NCI-H774 (cell line): ENCODE measurements at regions not wholly inside any gene's neighbourhood (a gene's known extent, or its start where the extent isn't known, plus 50 kb on each side); places are given as distances from the start of the nearest gene placed in this dataset.
"Not testable (repeated sequence)": the region's sequence is repeated elsewhere in the genome, so short reads cannot be mapped to it uniquely, and the experiment has no call there.

ENCODE experiments used
- DNase-seq: peaks from one replicate; lab custom pipeline; 2025; lab: John Stamatoyannopoulos, UW

DNA sequence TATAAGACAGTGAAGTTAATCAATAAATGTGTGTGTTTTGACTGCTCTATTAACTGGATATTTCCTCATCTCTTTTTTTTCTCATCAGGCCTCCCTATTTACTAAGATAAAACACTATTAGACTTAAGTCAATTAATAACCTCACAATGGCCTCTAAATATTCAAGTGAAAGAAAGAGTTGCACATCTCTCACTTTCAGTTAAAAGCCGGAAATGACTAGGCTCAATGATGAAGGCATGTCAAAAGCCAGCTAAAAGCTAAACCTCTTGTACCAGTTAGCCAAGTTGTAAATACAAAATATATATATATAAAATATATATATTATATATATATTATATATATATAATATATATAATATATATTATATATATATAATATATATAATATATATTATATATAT lies 127.0 kb upstream of the MEOX2 start:
- no peak for DNase-seq

DNA sequence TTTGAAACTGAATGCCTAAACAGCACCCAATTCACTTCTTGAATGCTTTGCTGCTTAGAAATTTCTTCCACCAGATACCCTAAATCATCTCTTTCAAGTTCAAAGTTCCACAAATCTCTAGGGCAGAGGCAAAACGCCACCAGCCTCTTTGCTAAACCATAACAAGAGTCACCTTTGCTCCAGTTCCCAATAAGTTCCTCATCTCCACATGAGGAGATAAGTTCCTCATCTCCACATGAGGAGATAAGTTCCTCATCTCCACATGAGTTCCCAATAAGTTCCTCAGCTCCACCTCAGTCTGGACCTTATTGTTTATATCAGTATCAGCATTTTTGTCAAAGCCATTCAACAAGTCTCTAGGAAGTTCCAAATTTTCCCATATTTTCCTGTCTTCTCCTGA lies 123.9 kb upstream of the MEOX2 start:
- not testable (repeated sequence) for DNase-seq

DNA sequence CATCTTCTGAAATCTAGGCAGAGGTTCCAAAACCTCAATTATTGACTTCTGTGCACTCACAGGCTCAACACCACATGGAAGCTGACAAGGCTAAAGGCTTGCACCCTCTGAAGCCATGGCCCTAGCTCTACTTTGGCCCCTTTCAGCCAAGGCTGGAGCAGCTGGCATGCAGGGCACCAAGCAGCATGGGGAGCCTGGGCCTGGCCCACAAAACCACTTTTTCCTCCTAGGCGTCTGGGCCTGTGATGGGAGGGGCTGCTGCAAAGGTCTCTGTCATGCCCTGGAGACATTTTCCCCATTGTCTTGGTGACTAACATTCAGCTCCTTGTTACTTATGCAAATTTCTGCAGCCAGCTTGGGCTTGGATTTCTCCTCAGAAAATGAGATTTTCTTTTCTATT lies 123.5 kb upstream of the MEOX2 start:
- not testable (repeated sequence) for DNase-seq

DNA sequence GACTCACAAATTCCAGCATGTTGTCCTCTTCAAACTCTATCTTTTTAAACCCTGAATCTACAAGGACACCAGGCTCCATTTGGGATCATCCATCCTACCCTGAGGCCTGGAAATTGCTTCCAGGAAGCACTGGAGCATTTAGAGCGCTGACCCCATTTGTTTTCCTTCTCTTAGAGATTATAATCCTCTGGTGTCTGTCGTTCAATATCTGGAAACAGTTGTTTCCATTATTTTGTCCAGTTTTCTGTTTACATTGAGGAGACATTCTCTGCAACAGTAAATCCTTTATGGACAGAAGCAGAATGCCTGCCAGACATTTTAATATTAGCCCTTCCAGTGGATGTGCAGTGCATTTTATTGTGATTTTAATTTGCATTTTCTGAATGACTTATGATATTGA lies 119.4 kb upstream of the MEOX2 start:
- no peak for DNase-seq

DNA sequence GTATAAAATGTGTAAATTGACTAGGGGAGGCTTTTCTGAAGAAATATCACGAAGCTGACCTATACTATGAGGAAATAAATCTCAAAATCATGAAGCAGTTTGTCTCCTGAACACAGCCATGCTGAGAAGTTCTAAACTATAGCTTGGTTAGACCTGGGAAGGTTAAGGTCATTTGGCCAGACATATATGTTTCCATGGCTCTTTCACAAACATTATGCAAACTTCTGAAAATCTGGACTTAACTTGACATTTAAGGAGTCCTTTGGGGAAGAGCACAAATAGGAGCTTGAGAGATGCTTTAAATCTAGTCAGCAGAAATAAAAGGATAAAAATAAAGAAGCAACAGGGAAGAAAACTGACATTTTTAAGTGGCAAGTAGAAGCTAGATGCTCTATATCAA lies 115.9 kb upstream of the MEOX2 start:
- DNase-seq: no peak

DNA sequence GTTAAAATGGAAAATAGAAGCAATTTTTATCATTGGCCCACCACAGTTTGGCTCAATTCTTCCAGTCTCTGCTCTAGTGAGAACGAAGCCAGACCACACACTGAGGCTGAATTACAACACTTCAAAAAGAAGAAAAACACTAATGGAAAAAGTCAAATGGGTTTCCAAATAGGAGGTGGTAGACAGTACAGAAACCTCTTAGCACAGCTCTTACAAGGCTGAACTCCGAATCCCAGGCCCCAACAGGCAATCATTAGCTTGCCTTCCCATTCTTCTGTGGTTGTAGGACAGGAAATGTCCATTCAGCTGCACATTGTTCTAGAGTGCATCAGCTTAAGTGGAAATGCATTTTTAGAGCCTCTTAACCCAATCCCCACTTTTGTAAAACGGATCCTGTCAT lies 115.1 kb upstream of the MEOX2 start:
- DNase-seq: no peak

DNA sequence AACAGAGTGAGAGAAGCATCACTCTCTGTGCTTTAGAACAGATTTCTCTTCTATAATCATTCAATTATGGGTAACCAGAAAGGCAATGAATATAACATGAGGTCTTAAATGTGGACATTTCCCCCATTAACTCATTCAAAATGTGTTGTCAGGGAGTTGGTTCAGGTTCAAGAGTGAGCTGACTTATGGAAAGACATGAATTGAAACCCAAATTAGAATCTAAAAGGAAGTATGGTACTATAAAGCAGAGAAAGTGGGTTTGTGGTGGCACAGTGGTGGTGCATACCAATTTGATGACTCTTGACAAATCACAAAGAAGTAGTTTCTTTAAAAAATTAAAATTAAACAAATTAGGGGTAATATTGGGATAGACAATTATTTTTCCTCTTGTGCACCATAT lies 114.6 kb upstream of the MEOX2 start:
- no peak for DNase-seq

DNA sequence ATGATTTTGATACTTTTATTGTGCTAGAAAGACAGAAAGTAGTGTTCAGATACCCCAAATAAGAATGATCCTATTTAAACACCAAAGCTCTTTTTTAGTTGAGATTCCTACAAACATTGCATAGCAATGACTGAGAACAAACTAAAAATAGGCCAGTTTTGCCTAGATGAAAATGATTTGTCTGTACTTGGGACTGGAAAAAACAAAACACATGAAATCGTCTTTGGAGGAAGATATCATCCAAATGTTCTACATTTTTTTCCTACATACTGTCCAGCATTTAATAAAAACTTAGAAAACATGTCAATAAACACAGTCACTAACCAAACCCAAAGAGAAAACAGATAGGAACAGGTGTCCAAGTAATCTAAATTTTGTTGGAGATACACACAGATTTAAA lies 111.6 kb upstream of the MEOX2 start:
- DNase-seq: no peak

DNA sequence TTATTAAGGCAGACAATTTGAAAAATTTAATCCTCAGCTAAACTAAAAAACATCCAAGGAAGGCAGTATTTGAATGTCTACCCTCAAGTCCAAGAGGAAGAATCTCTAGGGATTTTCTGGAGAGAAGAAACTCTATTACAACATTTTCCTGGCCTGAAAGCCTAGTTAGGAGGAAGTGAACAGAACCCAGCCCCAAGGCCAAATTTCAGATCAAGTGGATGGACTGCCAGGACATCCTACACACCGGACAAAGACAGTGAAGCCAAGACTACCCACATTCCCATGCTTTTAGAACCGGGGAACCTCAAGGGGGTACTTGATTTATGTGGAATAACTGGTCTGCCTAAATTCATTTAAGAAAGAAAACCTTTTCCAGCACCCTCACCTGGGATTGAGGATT lies 108.9 kb upstream of the MEOX2 start:
- DNase-seq: no peak

DNA sequence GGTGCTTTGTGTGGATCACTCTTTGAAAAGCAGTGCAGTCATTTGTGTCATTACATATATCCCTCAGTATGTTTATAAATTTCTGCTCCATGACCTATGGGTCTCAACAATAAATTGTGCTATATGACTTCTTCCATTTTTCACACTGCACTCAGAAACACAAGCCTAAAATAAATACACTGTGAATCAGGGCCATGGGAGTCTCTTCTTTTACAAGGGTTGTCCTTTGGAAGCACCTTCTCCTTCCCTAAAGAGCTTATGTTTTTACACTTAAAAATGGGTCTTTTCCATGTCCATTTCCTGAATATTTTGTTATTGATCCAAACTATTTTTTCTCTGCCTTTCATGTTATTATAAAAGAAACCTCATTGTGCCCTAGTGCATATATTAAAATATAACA lies 108.3 kb upstream of the MEOX2 start:
- no peak for DNase-seq

DNA sequence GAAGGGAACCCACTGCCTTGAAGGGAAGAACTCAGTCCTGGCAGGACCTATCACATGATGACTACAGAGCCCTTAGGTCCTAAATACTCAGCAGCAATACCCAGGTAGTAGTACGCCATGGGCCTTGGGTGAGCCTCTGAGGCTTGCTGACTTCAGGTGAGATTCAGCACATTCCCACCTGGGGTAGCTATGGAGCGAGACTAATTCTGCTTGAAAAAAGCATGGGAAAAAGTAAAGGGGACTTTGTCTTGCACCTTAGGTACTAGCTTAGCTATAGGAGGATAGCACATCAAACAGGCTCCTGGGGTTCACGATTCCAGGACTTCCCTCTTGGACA lies 98.2 kb upstream of the MEOX2 start:
- no peak for DNase-seq

DNA sequence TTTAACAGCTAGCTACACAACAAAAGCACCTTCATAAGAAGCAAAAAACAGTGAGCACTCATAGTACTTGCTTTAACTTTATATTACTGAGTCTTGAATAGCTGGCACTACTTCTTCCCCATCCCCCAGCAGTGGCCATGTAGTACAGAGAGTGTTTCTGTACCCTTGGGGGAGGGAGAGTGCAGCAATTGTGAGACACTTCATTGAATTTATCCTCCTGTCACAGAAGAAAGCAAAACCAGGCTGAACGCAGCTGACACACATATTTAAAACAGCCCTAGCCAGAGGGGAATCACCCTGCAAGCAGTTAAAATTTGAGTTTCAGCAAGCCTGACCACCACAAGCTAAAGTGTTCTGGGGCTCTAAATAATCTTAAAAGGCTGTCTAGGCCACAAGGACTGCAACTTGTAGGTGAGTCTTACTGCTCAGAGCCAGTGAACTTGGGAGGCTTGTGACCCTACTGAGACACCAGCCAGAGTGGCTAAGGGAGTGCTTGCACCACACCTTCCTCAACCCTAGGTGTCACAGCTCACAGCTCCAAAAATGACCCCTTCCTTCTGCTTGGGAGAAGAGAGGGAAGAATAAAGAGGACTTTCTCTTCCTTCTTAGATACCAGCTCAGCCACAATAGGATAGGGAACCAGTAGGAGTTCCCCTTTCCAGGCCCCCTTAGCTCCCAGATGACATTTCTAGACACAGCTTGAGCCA lies 97.7 kb upstream of the MEOX2 start:
- no peak for DNase-seq

DNA sequence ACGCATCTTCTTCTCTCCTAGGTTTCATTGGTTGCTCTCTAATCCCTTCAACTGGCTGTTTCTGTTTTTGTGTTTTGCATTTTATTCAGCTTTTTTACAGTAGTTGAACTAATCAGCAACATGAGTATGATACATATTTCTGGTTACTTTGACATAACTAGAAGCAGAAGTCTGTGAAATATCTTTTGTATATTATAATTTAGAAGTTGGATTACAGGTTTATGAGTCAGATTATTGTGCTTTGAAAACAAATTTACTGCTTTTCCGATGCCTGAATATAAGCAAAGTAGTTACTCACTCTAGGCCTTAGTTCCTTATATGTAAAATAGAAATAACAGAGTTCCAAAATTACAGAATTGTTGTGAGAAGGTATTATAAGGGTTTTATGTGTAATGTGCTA lies 96.2 kb upstream of the MEOX2 start:
- no peak for DNase-seq

DNA sequence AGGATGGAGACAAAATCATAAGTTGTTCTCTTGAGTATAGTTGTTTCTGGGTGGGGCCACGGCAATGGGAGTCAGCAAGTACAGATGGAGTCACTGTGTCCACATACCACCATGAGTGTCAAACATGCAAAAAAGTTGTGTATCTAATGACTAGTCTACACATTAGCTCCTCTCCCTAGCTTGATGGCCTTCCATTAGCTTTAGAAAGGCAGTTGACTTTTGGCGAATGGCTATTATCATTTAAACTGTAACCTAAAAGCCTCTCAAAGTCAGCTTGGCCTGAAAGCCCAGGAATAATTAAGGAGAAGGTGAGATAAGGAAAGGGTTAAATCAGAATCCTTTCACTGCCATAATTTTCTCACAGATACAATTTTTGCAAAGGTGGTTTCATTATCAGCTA lies 95.5 kb upstream of the MEOX2 start:
- DNase-seq: no peak

DNA sequence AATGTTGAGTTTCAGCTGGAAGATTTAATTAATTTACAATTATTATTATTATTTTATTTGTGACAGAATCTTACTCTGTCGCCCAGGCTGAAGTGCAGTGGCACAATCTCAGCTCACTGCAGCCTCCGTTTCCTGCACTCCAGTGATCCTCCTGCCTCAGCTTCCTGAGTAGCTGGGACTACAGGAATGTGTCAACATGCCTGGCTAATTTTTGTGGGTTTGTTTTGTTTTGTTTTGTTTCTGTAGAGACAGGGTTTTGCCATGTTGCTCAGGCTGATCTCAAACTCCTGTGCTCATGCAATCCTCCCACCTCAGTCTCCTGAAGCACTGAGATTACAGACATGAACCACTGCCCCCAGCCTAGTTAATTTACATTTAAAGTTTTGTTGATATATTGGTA lies 93.8 kb upstream of the MEOX2 start:
- DNase-seq: no peak

DNA sequence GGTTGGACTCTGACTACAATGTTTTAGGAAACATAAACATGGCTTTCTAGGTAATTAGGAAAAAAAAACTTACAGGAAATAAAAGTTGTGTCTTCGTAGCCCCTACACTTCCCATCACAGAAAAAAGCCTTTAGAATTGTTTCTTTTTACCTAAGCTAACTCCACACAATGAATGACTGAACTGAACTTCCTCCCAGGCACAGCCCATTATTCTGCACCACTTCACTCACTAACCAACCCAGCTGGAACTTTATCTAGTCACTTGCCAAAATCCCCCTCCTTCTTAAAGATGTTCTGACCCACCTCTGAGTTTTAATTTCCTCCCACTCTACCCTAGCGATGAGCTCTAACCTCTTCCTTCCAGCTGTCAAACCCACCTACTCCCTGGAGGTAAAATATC lies 91.7 kb upstream of the MEOX2 start:
- no peak for DNase-seq

DNA sequence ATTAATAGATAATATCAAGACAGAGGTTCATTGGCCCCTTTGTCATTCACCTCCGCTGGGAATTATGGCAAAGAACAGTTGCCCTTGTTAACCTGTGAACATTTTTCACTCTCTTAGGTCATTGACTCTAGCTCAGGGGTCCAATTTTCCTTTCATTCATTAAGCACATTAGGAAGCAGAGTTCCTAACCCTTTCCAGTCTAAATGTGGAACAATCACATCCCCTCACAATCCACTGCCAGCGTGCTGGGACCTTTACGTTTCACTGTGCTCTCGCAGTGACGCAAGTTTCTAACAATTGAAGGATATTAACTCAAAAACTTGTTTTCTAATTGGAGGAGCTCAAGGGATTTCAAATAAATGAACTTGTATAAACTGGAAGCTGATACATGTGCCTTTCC lies 79.3 kb upstream of the MEOX2 start:
- DNase-seq: no peak

DNA sequence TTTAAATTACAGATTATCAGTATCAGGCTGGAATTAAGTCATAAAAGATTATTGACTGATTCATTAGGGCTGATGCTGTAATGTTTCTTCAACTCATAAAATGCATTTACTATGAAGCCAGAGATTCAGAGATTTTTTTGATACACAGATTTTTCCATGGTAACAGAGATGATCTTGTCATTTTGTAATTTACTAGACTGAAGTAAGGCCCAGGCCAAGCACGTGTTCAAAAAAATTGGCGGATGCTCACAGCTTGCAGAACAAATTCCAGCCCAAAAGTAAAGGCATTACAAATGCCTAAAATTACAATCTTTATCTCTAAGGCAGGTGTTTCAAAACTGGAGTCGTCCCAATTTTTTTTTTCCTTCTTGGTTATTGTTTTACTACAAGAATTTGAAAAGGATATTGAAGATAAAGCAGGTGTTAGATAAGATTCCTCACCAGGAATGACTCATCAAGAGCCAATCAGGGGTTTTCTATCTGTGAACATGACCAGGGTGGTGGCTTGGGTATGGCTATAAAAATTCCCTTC lies 78.4 kb upstream of the MEOX2 start:
- no peak for DNase-seq

DNA sequence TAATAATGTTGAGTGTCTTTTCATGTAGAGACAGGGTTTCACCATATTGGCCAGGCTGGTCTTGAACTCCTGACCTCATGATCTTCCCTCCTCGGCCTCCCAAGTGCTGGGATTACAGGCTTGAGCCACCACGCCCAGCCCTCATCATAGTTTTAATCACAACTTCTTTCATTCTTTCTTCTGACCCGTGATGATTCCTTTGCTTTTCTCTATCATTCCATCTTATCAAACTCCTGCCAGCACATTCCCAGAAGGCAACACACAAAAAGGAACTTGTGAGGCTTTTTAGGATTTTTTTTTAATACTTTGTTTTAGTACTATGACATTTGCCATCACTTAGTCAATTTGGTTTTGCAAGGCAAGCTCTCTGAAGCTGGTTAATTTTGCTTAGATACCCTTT lies 77.5 kb upstream of the MEOX2 start:
- no peak for DNase-seq

DNA sequence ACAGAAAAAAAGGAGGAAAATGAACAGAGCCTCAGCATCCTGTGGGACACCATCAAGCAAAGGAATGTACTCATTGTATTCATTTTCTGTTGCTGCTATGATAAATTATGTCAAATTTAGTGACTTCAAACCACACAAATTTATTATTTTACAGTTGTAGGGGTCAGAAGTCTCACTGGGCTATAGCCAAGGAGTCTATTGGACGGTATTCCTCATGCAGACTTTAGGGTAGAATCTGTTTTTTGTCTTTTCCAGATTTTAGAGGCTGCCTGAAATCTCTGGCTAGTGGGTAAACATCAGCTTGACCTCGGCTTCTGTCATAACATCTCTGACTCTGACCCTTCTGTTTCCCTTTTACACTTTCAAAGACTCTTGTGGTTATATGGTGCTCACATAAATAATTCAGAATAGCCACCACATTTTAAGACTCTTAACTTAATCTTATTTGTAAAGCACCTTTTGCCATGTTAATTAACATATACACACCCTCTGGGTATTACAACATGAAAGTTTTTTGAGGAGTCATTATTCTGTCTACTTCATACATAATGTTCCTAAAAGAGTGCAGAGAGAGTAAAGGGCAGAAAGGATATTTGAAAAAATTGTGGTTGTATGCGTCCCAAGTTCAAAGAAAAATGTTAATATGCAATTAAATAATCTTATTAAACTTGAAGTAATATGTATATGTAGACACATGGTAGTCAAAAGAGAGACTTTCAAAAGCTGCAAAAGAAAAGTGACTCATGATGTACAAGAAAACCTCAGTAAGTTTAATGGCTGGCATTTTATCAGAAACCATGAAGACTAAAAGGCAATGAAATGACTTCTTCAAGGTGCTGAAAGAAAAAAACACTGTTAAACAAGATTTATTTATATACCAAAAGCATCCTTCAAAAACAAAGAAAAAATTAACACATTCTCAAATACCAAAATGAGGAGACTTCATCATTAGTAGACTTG lies 70.8 kb upstream of the MEOX2 start:
- DNase-seq: no peak

DNA sequence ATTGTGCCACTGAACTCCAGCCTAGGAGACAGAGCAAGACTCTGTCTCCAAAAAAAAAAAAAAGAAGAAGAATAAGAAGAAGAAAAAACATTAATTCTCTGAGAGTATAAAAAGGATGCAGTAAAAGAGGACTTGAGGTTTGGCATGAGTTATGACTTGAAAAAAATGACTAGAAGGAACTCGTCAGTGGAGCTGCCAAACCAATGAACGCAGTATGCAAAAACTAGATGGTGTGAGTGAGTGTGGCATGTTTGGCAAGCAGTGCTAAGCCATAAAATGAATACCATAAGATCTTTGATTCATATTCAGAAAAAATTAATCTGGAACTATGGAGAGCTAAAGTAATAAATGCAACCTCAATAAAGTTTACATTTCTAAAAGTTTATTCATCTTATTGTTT lies 68.6 kb upstream of the MEOX2 start:
- no peak for DNase-seq

DNA sequence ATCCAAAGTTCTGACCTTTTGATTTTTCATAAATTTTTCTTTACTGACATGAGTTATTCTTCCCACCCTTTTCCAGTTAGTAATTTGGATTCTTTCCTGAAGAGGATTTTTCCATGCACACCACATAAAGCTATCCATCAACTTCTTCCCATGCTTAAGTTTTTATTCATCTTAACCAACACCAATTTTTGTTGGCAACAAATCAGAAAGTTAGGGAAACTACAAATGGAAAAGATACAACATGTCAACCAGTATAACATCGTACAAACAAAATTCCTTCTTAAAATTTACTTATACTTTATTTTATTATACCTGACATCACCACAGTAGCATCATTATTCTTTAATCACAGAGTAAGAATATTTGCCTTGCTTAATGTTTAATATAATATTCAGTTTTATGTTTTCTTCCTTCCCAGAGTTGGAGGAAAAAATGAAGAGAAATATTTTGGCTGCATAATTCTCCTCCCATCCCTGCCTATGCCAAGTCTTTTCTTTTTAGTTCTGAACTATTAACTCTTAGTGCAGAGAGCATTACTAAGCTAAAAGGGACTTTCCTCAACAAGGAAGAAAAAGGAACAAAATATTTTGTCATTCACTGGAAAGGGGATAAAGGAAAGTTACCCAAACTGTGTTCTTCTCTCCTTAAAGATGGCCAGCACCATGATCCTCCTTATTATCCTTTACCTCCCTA lies 67.5 kb upstream of the MEOX2 start:
- DNase-seq: no peak

DNA sequence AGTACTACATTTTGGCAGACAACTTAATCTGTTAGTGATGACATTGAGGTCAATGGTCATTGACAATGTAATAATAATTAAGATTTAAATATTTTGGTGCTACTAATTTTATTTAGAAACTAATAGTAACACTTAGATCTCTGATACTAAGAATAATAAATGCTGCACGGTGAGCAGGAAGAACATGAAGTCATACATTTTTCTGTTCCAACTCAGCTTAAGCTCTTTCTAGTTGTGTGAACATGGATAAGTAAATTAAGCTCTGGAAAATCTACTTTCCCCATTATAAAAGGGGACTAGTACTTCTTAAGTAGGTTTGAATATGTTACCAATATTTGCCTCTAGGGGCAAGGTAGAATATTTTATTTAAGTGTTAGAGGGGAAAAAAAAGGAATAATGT lies 65.9 kb upstream of the MEOX2 start:
- no peak for DNase-seq
